Astrocyte of the hippocampus (primary cell): ENCODE measurements at regions not wholly inside any gene's neighbourhood (a gene's known extent, or its start where the extent isn't known, plus 50 kb on each side); places are given as distances from the start of the nearest gene placed in this dataset.

Source experiments
- DNase-seq: peaks from one replicate; pipeline ENCODE4 v3.0.0; 2011; ENCODE audit warnings: low read depth, low spot score

DNA sequence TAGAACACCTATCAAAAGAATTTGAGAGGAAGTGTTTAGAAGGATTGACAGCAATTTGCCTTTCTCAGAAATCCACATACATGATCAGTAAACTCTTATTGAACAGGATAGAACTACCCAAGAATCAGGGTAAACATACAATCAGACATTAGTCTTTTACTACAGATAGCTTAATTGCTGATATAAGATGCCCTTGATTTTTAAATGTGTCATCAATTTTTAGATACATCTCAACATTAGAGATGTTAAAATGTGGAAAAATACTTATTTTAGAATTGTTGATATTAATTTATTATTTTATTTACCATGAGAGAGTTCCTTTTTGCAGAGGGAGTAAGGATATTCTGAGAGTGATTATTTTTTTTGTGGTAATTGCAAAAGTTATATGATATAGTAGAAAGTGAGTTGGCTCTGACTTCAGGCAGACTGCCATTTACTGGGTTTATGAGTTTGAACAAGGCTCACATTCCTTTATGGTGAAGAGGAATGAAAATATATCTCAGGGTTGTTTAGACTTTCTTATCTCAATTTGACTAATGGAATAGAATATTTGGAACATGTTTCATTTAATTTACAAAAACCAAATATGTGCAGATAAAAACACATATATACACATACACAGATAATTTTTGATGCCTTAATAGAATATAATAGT is 302.8 kb upstream of the GOLIM4 start:
- peak; percentile 51 for DNase-seq

DNA sequence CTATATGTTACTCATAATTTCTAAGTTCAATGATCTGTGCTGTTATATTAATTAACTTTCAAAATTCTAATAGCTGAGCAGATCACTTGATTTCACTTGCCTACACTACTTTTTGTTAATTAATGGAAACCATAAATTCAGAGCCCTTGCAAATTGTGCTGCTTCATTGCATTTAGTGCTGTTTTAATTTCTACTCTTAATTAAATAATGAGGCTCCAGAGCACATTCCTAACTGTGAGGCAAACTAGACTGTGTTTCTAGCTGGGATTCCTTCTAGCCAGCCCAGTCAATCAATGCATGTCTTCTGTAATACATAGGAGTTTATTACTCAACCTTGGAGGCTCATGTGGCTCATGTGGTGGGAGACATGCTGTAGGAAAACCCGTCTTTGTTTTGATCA is 301.1 kb upstream of the GOLIM4 start:
- DNase-seq, result peak; percentile 9

DNA sequence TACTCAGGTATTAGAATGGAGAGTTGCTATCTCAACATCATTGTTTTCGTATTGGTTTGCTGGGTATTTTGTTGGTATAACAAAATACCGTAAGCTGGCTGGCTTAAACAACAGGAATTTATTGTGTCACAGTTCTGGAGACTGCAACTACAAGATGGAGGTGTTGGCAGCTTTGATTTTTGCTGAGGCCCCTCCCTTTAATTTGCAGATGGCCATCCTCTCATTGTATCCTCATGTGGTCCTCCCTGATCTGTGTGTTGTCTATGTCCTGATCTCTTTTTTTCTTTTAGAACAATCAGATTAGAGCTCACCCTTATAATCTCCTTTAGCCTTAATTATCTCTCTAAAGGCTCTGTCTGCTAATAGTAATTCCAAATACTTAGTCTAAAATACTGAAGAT is 299.8 kb upstream of the GOLIM4 start:
- DNase-seq, result peak; percentile 13

DNA sequence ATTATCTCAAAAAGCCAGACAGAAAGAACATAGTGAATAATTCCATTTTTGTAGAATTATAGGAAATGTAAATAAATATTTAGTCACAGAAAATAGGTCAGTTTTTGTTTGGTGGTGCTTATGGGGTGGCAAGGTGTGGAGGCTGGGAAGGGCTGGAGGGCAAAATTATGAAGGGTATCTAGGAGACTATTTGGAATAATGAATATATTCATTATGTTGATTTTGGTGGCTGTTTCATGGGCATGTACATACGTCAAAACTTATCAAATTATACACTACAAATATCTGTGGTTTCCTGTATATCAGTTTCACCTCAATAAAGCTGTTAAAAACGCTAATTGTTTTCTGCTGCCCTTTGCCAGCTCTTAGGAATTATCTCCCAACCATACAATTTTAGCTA is 298.7 kb upstream of the GOLIM4 start:
- no peak for DNase-seq

DNA sequence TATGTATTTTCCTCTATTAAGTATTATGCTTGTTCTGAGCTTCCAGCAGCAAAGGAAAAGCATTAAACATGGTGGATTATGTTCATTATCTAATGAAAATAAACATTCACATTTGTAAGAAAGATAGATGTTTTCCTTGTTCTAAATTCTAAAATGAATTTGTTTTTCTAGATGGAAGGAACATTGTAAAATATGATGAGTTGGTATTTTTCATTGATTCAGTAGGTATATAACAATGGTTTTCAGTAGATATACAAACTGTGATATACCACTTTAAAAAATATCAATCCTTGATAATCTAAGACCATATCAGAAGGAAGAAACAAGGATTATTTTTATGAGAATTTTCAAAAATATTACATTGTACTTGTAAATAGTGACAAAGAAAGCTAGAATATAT is 290.6 kb upstream of the GOLIM4 start:
- no peak for DNase-seq

DNA sequence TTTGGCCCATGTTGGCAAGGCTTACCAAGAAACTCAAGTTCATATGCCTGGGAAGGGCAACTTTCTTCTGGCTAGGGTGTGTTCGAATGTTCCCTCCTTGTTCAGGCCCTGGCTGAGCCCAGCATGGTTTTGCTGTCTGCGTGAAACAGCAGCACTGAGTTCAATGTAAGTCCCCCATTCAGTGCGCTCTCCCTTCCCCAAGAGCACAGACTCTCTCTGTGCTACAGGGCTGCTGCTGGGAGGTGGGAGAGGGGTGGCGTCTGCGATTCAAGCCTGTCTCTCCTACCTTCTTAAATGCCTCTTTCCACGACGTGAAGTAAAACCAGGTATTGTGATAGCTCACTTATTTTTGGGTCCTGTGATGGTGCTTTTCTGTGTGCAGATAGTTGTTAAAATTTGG is 289.3 kb upstream of the GOLIM4 start:
- no peak for DNase-seq

DNA sequence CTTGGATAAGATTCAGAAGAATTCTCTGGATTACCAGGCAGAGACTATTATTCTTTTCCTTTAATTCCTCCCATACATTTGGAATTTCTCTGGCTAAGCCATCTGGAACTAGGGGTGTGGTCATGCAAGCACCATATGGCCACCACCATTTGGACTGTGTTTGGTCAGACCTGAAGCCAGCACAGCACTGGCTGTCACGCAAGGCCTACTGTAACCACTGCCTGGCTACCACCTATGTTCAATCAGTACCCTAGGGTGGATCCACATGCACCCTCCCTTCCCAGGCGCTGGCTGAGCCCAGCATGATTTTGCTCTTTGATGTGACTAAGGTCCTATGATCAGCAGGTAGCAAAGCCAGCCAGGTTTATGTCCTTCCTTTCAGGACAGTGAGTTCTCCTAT is 287.8 kb upstream of the GOLIM4 start:
- DNase-seq, result no peak

DNA sequence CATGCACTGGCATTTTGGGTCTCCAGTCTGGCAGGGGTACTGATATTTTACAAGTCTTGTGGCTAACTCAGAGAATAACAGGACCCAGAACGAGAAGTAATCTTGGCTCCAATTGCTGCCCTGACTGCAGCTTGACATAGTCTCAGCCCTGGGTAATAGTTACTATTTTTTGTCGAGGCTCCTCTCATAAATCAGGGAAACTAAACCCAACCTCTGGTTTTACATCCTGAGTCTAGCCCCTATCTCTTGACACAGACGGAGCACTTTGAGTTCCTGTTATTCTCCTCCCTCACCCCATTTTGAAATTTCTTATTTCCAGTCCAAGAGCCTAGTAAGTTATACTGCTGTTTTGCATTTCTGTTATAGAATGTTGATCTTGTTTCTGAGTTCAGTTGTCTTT is 276.1 kb upstream of the GOLIM4 start:
- DNase-seq, result no peak

DNA sequence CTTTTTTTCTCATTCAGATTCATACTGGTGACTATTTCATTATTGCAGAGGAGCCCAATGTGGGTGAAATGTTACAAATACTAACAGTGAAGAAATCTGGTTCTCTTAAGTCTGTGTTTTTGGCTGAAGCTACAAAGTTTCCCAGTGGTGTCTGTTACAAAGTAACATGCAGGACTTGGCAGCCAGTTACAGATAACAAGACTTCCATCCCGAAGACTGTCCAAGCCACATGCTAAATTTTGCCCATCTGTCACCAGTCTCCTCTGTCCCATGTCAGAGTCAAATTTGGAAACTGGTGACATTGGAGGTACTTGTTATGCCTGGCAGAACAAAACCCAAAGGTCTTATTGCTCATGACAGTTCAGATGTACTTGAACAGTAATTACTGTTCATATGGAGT is 269.2 kb upstream of the GOLIM4 start:
- no peak for DNase-seq

DNA sequence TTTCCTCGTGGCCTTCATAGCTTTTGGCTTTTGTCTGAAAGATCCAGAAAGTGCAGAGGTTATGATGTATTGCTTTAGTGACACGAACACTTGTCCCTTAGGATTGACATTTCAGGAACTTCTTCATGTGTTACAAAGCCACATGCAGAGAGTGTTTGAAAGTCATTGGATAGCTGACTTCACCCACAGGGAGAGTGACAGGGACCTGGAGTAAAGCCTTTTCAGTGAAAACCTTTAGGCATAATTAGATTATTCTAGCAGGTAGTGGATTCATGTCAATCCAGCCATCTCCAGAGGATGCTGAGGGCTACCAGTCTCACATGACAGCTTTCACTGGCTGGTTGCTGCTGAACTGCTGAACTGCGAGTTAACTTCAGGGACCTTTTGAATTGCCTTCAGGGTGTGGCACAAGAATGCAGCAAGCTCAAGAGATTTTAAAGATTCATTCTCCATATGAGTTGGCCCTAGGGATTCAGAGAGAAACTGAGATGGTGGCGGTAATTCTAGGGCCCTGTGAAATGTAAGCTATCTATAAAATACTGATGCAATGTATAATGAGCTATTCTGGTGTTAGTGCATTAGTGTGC is 267.0 kb upstream of the GOLIM4 start:
- no peak for DNase-seq

DNA sequence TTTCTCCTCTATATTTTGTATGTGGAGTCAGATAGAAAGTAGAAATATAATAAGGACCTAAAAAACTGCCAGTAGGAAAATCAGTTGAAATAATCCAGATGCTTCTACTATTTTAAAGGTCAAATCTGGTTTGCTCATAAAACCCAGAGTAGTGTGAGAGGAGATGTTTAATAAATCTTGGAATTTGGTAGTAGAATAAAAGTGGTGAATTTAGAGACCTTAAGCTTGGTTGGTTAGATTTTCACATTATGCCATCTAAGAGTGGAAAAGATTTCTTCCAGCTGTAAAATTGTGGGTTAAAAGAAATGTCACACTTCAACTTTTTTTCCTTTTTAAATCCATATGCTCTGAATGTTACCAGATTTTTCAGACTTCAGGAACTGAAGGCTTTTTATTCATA is 266.4 kb upstream of the GOLIM4 start:
- DNase-seq, result no peak

DNA sequence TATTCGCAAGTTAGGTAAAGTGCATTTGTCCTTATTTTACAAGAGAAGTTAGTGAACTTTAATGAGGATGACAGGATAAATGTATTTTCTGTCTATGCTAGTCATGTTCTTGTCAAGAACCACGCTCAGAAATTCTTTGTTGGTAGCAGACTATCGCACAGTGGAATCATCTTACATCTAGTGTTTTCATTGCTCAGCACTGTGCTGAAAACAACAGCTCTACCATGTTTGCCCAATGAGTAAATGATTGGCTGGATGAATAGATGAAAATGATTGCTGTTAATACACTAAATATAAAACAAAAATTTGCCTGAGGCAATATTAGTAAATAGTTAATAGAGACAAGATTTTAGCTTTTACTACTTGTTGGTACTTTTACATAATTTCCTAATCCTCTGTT is 265.3 kb upstream of the GOLIM4 start:
- DNase-seq, result no peak

DNA sequence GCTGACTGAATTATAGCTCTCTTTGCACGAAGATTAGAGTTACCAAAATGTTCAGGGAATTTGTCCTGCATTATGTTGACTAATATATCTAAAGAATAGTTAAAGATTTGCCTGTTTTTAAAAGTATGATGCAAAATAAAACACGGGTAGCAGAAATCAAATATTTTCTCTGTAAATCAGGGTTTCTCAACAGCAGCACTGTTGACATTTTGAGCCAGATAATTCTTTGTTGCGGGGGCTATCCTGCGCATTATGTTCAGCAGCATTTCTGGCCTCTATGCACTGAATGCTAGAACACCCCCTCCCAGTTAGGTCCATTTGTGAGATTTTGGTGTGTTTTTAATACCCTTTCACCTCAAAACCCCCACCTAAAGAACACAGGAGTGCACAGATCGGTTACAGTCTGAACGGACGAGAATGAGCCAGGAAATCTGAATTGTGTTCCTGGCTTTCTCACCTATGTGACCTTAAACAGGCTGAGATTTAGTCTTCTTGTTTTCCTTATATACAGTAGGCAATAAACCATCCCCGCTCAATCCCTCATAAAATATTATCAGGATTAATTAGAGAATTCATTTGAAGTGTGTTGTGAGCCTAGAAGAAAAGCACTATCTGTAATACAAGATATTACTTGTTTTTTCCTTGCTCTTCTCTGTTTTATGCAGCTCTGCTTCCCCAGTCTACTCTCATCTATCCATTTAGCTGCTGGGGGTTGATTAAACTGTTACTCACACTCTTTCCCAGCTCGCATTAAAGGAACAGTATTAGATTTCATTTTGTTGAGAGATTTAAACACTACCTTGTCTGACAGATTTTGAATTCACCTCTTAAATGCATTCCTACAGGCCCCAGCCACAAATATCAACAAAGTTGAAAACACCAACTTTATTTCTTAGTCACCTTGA is 247.5 kb upstream of the GOLIM4 start:
- peak; percentile 11 for DNase-seq

DNA sequence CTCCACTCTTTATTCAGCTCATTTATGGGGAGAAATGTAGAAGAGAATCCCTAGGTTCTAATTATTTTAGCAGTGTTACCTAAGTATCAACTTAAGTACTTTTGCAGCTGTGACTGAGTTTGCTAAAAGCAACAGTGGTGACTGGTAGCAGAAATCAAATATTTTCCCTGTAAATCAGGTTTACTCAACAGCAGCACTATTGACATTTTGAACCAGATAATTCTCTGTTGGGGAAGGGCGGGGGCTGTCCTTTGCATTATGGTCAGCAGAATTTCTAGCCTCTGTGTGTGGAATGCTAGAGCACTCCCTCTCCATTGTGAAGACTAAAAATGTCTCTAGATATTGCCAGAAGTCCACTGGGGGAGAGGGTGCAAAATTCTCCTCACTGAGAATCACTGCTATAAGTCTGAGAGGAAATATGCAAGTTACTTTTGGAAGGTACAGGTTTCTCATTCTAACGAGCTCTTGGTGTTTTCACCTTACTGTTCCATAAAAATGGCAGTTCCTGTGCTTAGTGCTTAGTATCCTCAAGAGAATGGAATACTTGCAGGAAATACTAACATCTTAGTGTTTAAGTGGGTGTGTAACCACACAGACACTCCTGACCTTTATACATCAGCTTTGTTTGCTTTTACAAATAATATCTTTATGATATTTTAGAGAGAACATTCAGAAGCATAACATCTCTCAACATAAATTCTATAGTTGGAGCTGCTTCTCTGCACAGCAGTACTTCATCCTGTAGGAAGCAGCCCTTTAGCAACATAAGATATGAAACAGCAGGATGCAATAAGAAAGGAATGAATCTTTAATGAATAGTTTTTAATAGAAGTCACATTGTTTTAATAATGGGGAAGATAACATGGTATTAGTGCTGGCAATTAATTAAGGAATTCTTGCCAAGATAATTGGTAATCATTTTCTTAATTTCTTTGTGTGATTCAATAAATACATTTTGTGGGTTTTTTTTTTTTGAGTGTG is 246.5 kb upstream of the GOLIM4 start:
- peak; percentile 40 for DNase-seq

DNA sequence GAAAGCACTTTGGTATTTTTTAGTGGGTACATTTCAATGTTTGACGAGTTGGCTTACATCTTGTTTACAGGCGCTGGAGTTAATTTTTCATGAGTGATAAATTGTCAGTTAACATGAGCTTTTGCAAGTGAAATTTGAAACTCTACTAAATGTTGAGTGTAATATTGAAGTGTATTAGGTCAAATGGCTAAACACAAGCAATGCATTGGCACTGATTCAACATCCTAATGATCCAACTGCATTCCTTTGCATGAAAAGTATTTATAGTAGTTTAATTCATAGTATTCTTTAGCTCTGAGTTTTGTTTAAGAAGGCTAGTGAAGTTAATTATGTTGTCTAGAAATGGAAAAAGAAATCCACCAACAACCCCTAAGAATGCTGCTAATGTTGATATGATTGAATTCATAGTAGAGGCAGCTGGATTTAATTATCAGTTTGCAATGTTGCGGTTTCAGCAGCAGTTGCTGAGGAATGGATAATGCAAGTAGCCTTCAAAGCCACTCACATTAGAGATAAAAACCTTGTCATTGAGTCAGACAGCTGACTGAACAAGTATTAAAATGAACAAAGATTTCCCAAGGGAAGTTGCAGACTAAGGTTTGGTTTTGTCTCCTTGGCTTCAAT is 245.6 kb upstream of the GOLIM4 start:
- DNase-seq, result peak; percentile 83

DNA sequence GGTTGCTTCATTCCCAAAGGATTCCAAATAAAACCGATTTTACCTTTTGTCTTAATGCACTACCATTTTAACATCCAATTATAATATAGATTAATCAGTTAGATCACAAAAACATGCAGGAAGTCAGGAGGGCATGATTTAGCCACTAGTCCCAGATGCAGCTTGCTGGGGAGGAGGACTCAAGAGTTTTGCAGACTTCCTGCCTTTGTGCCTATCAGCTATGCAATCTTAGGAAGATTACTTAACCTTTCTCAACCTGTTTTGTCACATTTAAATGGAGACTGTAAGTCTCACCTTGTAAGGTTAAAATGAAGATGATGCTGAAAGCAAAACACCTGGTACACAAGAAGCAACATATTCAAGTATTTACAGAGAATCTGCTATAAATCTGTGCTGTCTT is 242.4 kb upstream of the GOLIM4 start:
- no peak for DNase-seq

DNA sequence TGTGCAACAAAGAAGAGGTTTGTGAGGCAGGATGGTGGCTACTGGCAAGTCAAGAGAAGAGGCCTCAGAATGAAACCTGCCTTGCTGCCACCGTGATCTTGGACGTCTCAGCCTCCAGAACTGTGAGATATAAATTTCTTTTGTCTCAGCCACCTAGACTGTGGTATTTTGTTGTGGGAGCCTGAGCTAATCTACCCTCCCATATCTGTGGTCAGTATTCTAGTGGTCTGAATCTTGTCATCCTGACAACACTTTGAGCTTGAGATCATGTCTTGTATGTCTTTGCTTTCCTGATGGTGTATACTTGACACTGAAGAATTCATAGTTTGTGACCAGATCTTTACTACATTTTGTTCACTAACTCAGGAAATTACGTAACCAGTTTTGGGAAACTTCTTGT is 240.6 kb upstream of the GOLIM4 start:
- peak; percentile 9 for DNase-seq

DNA sequence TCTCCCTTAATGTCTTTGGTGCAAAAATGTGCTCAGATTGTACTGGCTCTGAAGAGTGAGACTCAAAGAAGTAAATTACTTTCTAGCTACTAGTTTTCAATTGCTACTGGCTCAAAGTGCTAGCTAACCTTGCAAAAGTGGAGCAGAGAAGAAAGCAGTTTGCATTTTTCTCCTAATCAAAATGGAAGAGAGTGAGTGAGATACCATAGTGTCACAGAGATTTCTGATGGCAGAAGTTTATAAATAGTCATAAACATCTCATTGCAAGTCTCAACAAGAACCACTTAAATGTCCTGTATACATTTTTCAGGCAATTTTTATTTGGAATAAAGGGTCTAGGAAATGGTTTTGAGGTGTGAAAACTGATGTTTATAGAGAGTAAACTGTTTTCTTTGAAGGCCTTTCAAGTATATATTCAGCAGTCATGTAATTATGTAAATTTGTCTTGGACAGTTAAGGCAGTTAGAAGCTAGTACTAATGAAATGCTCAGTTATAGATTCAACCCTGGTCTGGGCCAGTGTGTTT is 237.7 kb upstream of the GOLIM4 start:
- DNase-seq, result no peak

DNA sequence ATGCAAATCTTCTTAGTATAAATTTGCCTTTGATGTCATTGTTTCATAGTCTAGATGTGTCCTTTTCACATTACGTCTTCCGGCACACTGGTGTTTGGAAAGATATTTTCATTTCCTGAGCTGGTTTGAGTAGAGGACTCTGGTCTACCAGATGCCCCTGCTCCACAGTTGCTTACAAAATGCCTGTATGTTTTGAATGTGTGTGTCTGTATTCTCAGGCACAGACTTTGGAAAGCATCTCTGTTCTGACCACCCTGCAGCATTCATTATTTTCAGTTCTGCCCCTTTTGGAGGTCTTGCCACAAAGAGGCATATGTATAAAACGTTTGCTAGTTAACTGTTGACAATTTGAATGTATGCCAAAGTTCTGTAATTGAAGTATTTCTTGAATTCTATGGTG is 236.0 kb upstream of the GOLIM4 start:
- peak; percentile 24 for DNase-seq

DNA sequence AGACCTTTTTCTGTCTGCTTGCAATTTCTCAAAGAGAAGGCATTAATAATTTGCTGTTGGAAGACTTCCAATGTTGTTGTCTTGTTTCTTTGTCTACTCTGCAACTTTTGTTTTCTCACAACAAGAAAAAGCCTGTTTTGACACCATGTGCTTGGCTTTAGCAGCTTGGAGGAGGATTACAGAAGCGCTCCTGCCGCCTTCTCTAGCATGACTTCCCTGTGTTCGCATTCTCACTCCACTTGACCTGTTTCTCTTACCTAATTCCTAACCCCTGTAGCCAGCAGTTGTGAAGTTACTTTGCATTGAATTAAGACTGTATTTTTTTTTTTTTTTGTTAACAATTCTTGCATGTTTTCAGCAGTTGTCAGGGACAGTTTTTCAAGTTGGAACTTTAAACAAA is 235.3 kb upstream of the GOLIM4 start:
- DNase-seq, result no peak

DNA sequence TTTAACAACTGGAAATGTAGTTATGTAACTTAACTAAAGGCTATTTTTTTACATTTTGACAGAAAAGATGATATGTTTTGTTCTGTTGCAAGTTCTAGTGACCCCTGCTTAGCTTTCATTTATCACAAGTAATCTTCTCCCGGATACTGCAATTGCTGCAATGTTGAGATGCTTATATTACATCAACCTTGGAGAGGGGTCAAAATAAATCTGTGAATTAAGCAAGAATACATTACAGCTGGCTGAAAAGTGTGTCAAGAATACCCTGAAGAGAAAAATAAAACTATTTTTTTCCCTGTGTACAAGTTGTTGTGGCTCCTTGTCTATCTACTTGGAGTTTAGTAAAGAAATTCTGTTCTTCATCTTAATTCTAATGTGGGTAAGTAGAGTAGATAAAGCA is 232.1 kb upstream of the GOLIM4 start:
- DNase-seq, result no peak
